ENCODE measurements at regions not wholly inside any gene's neighbourhood (a gene's known extent, or its start where the extent isn't known, plus 50 kb on each side); places are given as distances from the start of the nearest gene placed in this dataset.

DNA sequence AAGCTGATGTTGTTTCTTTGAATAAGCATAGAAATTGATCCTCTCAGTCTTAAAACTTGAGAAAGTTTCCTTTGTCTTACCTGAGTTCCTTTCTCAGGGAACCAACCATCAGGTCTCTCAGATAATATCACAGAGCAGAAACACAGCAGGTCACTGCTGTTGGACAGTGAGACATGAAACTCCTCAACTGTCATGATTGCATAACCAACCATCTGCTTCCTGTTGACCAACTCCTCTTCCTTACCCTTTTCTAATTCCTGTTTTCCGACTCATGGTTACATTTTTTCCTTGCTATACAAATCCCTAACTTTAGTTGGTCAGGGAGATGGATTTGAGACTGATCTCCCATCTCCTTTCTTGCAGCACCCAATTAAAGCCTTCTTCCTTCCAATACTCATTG, 845.3 kb downstream of the FAM181B start:
- no peak overlapping the region for H3K27ac Mint-ChIP-seq
- no peak overlapping the region for H3K4me3 ChIP-seq (ENCODE audit: low read length)
- peaks cover 12% of the 10 kb centered on the region for H3K9me3 ChIP-seq (ENCODE audit: control insufficient read depth, low read length)
- WGBS, 2 experiments (ENCODE audit: insufficient coverage in 1 of 2, insufficient read length in 1 of 2): 93% methylated on average over 1 of the region's 1 CpG; no CpG with 5 or more reads in 1 of the 2 experiments
- DNase-seq: no peak
- H3K4me1 Mint-ChIP-seq: no peaks in the 10 kb centered on the region
- H3K36me3 ChIP-seq (ENCODE audit: control insufficient read depth, insufficient read depth, low read length): no peaks in the 10 kb centered on the region
- H3K4me3 Mint-ChIP-seq: no peak overlapping the region
- no peaks in the 10 kb centered on the region for H3K36me3 Mint-ChIP-seq (ENCODE audit: low read depth)
- no peak overlapping the region for H3K9ac ChIP-seq (ENCODE audit: extremely low read depth, low read length, poor library complexity, severe bottlenecking)
- H3K27me3 ChIP-seq (ENCODE audit: control insufficient read depth, insufficient read depth, low read length, poor library complexity, severe bottlenecking): no peaks in the 10 kb centered on the region
- no peaks in the 10 kb centered on the region for H3K4me1 ChIP-seq (ENCODE audit: control insufficient read depth, insufficient read depth, low read length)
- peaks cover 15% of the 10 kb centered on the region for H3K9me3 Mint-ChIP-seq
- TF ChIP-seq, protein P1, sequence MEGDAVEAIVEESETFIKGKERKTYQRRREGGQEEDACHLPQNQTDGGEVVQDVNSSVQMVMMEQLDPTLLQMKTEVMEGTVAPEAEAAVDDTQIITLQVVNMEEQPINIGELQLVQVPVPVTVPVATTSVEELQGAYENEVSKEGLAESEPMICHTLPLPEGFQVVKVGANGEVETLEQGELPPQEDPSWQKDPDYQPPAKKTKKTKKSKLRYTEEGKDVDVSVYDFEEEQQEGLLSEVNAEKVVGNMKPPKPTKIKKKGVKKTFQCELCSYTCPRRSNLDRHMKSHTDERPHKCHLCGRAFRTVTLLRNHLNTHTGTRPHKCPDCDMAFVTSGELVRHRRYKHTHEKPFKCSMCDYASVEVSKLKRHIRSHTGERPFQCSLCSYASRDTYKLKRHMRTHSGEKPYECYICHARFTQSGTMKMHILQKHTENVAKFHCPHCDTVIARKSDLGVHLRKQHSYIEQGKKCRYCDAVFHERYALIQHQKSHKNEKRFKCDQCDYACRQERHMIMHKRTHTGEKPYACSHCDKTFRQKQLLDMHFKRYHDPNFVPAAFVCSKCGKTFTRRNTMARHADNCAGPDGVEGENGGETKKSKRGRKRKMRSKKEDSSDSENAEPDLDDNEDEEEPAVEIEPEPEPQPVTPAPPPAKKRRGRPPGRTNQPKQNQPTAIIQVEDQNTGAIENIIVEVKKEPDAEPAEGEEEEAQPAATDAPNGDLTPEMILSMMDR (conservative IDR thresholded peaks at IDR 0.05): no peak
- no peaks in the 10 kb centered on the region for H3K27me3 Mint-ChIP-seq (ENCODE audit: insufficient read depth)
- H3K27ac ChIP-seq (ENCODE audit: low read depth, low read length): no peak overlapping the region

DNA sequence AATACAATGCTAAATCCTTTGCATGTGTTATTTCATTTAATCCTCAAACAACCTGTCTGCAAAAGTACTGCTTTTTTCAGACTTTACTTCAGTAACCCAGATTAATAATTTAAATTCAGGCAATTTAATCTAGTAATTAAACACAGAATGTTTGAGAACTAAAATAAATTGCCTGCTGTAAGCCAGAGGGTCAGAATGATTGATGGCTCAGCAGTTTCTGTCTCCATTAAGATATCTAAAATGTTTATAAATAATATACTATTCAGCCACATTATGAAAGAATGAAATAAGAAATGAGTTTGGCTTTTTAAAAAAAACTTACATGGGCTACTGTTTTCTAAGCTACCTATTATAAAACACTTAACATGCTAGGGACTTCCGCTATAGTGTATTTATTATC, 846.0 kb downstream of the FAM181B start:
- H3K27me3 ChIP-seq (ENCODE audit: control insufficient read depth, insufficient read depth, low read length, poor library complexity, severe bottlenecking): no peaks in the 10 kb centered on the region
- no peaks in the 10 kb centered on the region for H3K36me3 ChIP-seq (ENCODE audit: control insufficient read depth, insufficient read depth, low read length)
- Mint-ChIP-seq H3K27ac (no peak overlapping the region), H3K9me3 (peaks cover 15% of the 10 kb centered on the region), H3K27me3 (ENCODE audit: insufficient read depth) (no peaks in the 10 kb centered on the region), H3K36me3 (ENCODE audit: low read depth) (no peaks in the 10 kb centered on the region), H3K4me3 (no peak overlapping the region), H3K4me1 (no peaks in the 10 kb centered on the region)
- no peak overlapping the region for H3K9ac ChIP-seq (ENCODE audit: extremely low read depth, low read length, poor library complexity, severe bottlenecking)
- TF ChIP-seq, protein P1 (conservative IDR thresholded peaks at IDR 0.05): no peak
- H3K9me3 ChIP-seq (ENCODE audit: control insufficient read depth, low read length): peaks cover 12% of the 10 kb centered on the region
- DNase-seq: no peak
- H3K4me3 ChIP-seq (ENCODE audit: low read length): no peak overlapping the region
- H3K4me1 ChIP-seq (ENCODE audit: control insufficient read depth, insufficient read depth, low read length): no peaks in the 10 kb centered on the region
- H3K27ac ChIP-seq (ENCODE audit: low read depth, low read length): no peak overlapping the region
- WGBS, 2 experiments (ENCODE audit: insufficient coverage in 1 of 2, insufficient read length in 1 of 2): no CpG with 5 or more reads among the region's 1 CpG

DNA sequence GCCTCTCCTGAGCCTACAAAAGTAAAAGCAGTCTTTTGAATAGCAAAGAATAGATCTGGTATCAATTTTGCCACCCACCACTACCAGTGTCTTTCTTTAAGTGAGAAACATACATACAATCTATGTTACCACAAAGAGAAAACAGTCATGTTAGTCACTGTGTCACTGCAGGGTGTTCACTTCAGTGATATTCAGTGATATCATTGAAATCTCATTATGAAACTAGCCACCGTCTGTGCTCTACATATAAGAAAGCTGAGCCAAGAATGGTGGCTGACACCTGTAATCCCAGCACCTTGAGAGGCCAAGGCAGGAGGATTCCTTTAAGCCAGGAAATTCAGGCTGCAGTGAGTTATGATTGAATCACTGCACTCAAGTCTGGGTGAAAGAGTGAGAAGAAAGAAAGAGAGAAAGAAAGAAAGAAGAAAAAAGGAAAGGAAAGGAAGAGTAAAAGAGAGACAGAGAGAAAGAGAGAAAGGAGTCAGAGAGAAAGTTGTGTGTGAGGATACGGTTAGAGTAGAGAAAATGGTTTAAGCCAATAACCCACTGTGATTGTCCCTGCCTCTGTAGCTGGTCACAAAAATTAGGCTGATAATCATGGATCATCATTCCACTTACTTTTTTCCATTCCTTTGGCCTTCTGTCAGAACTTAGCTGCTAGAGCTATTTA, 847.1 kb downstream of the FAM181B start:
- Histone ChIP-seq H3K9me3 (ENCODE audit: control insufficient read depth, low read length) (peaks cover 12% of the 10 kb centered on the region), H3K4me3 (ENCODE audit: low read length) (no peak overlapping the region), H3K4me1 (ENCODE audit: control insufficient read depth, insufficient read depth, low read length) (no peaks in the 10 kb centered on the region), H3K27ac (ENCODE audit: low read depth, low read length) (no peak overlapping the region), H3K9ac (ENCODE audit: extremely low read depth, low read length, poor library complexity, severe bottlenecking) (no peak overlapping the region), H3K36me3 (ENCODE audit: control insufficient read depth, insufficient read depth, low read length) (no peaks in the 10 kb centered on the region), H3K27me3 (ENCODE audit: control insufficient read depth, insufficient read depth, low read length, poor library complexity, severe bottlenecking) (no peaks in the 10 kb centered on the region)
- no peak for DNase-seq
- no peaks in the 10 kb centered on the region for H3K36me3 Mint-ChIP-seq (ENCODE audit: low read depth)
- H3K4me3 Mint-ChIP-seq: no peak overlapping the region
- H3K9me3 Mint-ChIP-seq: peaks cover 13% of the 10 kb centered on the region
- TF ChIP-seq, protein P1 (conservative IDR thresholded peaks at IDR 0.05): no peak
- H3K4me1 Mint-ChIP-seq: no peaks in the 10 kb centered on the region
- no peak overlapping the region for H3K27ac Mint-ChIP-seq
- H3K27me3 Mint-ChIP-seq (ENCODE audit: insufficient read depth): no peaks in the 10 kb centered on the region
- 97 to 100% methylated on average over 1 to 2 of the region's 2 CpGs for WGBS, 2 experiments (ENCODE audit: insufficient coverage in 1 of 2, insufficient read length in 1 of 2)

All from endodermal cell (in vitro differentiated cells).